ENCODE measurements at regions not wholly inside any gene's neighbourhood (a gene's known extent, or its start where the extent isn't known, plus 50 kb on each side); places are given as distances from the start of the nearest gene placed in this dataset.

DNA sequence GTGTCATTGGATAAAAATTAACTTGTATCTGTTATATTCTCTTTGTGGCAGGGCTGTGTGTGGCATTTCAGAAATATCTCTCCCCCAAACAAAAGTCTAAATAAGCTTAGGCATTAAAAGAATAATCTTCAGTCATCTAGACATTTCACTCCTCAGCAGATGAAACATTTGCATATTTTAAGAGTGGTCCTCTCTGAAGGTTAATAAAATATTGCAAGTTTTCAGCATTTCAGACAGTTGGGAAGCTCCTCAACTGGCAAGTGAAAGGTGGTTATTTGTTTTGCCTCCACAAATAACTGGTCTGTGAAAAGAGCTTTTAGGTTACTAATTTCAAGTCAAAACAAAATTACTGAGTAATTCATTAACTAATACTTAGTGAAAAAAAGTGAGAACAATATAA, 462.6 kb downstream of the EPHA4 start:
- intact Hi-C loops (cut with DNase I), result no loop called here
- no peak for DNase-seq (ENCODE audit: low spot score)

GRCh38 chr2:221111739-221112138, 460.4 kb downstream of the EPHA4 start:
- intact Hi-C loops (cut with DNase I), result no loop called here
- no peak for DNase-seq (ENCODE audit: low spot score)

DNA sequence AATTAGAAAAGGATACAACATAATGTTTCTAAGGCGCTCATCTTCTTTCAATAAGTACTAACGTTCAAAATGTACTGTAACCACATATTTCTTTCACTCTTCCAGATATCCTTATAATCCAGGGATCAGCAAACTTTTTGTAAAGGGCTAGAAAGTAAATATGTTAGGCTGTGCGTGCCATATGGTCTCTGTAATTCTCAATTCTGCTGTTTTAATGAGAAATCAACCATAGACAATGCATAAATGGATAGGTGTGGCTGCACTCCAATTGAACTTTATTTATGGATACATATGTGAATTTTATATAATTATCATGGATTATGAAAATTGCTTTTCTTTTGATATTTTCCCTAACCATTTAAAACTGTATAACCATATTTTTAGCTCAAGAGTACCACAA, 459.4 kb downstream of the EPHA4 start:
- DNase-seq (ENCODE audit: low spot score), result no peak
- intact Hi-C loops (cut with DNase I), result no loop called here

DNA sequence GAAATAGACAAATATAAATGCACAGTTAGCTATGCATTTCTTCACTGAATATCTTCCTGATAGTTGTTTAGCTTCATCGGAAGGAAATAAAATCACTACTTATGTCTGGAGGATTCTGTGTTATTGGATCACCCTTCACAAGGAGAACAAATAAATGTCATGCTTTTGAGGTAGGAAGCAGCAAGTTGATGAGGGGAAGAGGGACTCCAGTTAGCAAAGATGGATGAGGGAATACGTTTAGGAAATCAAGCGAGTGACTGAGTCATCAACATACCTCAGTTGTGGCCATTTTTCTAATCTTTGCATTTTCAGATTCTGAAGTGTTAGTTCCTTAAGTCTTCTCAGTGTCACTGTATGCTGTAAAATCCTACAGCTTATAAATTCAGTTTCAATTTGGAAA, 456.2 kb downstream of the EPHA4 start:
- intact Hi-C loops (cut with DNase I), result no loop called here
- no peak for DNase-seq (ENCODE audit: low spot score)

- intact Hi-C loops (cut with DNase I), result loop anchor here (10.0 kb wide), 1 partner anchor 294 kb away; no protein-coding TSS in a partner anchor
- DNase-seq (ENCODE audit: low spot score), result no peak
Measured at GRCh38 chr2:221120643-221121042, 451.5 kb downstream of the EPHA4 start.

- intact Hi-C loops (cut with DNase I), result loop anchor here (10.0 kb wide), 1 partner anchor 291 kb away; no protein-coding TSS in a partner anchor
- no peak for DNase-seq (ENCODE audit: low spot score)
Measured at GRCh38 chr2:221123396-221123795, 448.7 kb downstream of the EPHA4 start.

DNA sequence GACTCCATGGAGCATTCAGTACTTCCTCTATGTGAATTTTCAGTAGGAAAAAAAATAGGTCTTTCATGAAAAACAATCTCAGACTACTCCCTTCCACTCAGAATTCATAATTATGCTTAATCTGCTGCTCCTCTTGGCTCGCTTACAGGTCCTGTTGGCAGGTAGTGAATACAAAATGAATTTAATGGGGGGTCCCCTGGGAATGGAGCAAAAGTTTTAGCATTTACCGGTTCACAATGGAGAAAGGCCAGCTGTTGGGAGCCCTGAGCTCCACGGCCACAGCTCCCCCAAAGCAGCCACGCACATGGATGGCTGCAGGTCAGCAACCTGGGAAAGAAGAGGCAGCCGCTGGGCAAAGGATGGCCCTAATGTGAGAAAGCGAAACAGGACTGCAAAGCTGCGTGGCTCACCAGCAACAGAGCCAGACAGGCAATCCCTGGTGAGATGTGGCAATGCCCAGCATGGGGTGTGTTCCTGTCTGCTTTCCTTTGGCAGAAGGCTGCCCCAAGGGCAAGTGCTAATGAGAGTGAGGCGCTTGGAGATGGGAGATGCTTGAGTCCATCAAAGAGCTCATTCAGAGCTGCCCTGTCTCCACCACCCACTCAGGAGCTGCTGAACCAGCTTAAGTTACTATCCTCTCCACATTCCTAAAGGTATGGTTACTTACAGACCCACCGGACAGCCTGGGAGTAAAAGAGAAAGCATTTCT, 447.4 kb downstream of the EPHA4 start:
- DNase-seq (ENCODE audit: low spot score), result no peak
- intact Hi-C loops (cut with DNase I), result loop anchor here (10.0 kb wide), 1 partner anchor 290 kb away; no protein-coding TSS in a partner anchor

- intact Hi-C loops (cut with DNase I), result loop anchor here (10.0 kb wide), 1 partner anchor 289 kb away; no protein-coding TSS in a partner anchor
- DNase-seq (ENCODE audit: low spot score), result no peak
Measured at GRCh38 chr2:221125691-221126090, 446.4 kb downstream of the EPHA4 start.

DNA sequence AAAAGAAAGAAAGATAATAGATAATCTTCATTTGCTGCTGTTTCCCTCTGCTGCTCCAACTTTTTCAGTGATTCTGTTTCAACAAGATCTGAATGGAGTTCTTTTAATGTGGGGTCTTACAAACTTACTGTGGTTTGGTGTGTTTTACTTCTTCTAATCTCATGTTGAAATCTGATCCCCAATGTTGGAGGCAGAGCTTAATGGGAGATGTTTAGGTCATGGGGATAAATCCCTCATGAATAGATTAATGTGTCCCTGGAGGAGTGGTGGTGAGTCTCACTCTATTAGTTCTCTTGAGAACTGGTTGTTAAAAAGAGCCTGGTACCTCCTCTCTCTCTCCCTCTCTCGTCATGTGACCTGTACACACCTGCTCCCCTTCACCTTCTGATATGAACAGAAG, 442.4 kb downstream of the EPHA4 start:
- intact Hi-C loops (cut with DNase I), result loop anchor here (10.0 kb wide), 1 partner anchor 285 kb away; no protein-coding TSS in a partner anchor
- no peak for DNase-seq (ENCODE audit: low spot score)

GRCh38 chr2:221130431-221130830, 441.7 kb downstream of the EPHA4 start:
- DNase-seq (ENCODE audit: low spot score), result no peak
- intact Hi-C loops (cut with DNase I), result no loop called here

- intact Hi-C loops (cut with DNase I), result no loop called here
- DNase-seq (ENCODE audit: low spot score), result no peak
Measured at GRCh38 chr2:221133941-221134340, 438.2 kb downstream of the EPHA4 start.

DNA sequence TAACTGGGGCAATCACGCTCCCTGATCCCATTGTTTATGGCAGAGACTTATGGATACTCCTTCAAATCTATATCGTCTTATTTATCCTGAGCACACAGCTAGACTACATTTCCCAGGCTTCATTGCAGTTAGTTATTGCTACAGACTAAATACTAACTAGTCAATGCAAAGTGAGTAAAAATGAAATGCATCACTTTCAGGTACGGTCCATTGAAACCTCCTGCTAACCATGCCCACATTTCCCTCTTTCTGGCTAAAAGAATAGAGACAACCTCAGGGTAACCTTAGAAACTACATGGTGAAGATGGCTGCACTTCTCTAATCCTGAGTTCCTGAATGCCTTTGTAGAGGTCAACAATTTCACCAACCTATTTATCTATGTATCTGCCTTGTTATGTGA, 437.4 kb downstream of the EPHA4 start:
- intact Hi-C loops (cut with DNase I), result no loop called here

GRCh38 chr2:221135699-221136098, 436.4 kb downstream of the EPHA4 start:
- DNase-seq (ENCODE audit: low spot score), result no peak
- intact Hi-C loops (cut with DNase I), result no loop called here

More for the DNA sequence above, 437.4 kb downstream of the EPHA4 start:
- no peak for DNase-seq (ENCODE audit: low spot score)

DNA sequence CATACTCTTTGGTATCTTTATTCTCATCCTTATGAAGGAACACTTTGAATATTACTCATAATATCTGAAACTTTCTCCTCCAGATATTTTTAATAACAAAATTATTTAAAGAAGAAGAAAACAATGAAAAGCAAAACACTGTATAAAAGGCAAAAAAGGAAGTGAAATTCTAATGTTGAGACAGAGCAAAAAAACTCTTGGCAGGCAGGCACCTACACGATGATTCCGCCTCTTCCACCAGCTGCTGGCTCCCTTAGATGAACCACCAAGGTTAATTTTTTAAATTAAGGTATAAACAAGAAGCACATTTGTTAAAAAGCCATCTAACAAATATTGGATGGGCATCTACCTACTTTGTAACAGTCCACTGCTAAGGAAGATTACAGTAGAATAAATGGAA, 434.7 kb downstream of the EPHA4 start:
- DNase-seq (ENCODE audit: low spot score), result no peak
- intact Hi-C loops (cut with DNase I), result no loop called here

DNA sequence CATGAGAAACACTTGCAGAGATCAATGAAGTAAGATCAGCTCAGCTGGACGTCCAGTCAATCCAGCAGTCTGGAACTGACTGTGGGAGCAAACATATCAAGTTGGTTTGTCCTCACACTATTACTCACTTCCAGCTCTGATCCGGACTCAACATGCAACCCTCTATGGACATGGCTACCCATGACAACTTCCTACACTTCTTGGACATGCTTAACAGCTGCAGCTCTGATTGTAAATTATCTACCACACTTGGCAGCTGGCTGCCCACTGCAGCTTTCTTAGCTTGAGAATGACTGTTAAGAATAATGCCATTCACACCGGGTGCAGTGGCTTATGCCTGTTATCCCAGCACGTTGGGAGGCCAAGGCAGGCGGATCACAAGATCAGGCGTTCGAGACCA, 429.8 kb downstream of the EPHA4 start:
- no peak for DNase-seq (ENCODE audit: low spot score)
- intact Hi-C loops (cut with DNase I), result no loop called here

DNA sequence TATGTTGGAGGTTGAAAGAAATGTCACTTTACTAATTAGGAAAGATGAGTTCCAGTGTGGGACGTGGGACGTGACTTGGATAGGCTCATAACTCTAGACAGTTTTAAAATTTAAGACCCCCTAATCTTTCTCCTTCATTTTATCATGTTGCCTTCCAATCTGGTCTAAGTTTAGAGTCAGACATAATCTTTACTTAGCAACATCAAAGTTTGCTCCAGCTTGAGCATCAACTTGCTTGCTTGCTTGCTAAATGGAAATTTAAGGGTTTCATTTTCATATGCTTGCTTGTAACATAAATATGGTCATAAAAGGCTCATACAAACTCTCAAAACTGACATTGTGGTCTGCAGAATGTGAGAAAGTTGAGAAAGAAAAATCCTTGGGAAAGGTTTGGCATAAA, 428.9 kb downstream of the EPHA4 start:
- no peak for DNase-seq (ENCODE audit: low spot score)
- intact Hi-C loops (cut with DNase I), result no loop called here

GRCh38 chr2:221144909-221145308, 427.2 kb downstream of the EPHA4 start:
- DNase-seq (ENCODE audit: low spot score), result no peak
- intact Hi-C loops (cut with DNase I), result no loop called here

DNA sequence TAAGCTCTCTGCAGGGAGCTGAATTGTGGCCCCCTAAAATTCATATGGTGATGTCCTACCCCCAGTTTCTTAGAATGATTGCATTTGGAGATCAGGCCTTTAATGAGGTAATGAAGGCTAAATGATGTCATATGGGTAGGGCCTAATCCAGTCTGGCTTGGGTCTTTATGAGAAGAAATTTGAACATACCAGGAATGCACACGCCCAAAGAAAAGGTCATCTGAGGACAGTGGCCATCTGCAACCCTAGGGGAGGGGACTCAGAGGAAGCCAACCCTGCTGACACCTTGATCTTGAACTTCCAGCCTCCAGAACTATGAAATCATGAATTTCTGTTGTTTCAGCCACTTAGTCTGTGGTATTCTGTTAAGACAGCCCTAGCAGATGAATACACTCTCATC, 426.7 kb downstream of the EPHA4 start:
- intact Hi-C loops (cut with DNase I), result no loop called here
- no peak for DNase-seq (ENCODE audit: low spot score)

- intact Hi-C loops (cut with DNase I), result no loop called here
Measured at GRCh38 chr2:221153226-221153625, 418.9 kb downstream of the EPHA4 start.

GRCh38 chr2:221154176-221154575, 417.9 kb downstream of the EPHA4 start:
- intact Hi-C loops (cut with DNase I), result no loop called here
- no peak for DNase-seq (ENCODE audit: low spot score)

More at GRCh38 chr2:221153226-221153625, 418.9 kb downstream of the EPHA4 start:
- no peak for DNase-seq (ENCODE audit: low spot score)

DNA sequence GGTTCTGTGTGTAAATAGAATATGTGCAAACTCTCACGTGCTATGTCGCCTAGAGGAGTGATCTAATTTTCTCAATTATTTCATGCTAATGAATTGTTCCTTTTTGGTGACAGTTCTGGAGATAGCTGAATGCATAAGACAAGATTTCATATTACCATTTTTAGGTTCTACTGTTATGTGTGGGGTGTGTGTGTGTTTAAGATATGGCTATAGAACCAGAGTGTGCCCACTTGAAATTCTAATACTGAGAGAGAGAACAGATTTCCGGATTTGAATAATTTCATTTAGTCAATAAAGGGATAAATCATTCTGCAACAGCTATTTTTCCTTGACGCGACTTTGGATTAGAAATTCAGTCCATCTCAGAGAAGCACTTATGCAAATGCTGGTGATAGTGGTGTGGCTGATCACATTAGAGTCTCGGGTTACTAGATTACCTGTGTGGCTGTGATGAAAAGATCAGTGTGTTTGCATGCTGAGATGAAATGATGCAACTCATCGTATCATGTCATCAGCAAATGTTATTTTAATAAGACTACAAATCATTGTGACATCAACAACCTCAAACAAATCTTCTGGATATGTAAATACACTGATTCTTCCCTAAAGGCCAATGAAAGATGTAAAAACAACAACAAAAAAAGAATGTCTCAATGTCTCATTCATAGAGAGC, 415.9 kb downstream of the EPHA4 start:
- no peak for DNase-seq (ENCODE audit: low spot score)
- intact Hi-C loops (cut with DNase I), result no loop called here

All from cardiac septum (tissue), 1 donor.